Suprapubic skin (tissue), 4 donors: ENCODE measurements at regions not wholly inside any gene's neighbourhood (a gene's known extent, or its start where the extent isn't known, plus 50 kb on each side); places are given as distances from the start of the nearest gene placed in this dataset.
"Not testable (repeated sequence)": the region's sequence is repeated elsewhere in the genome, so short reads cannot be mapped to it uniquely, and the experiment has no call there.

Experiments
- DNase-seq, 2 donors: peaks; one replicate each; pipeline ENCODE4 v3.0.0-alpha.2; 2019; ENCODE audit warnings: low spot score in 2 of 2
- H3K27ac ChIP-seq: fragments of 200-600 bp; sonication (generic); one replicate; pipeline ENCODE4 v1.5.1; 2019
- H3K27me3 ChIP-seq: fragments of 200-600 bp; sonication (generic); one replicate; pipeline ENCODE4 v1.5.1; 2019
- H3K36me3 ChIP-seq: fragments of 200-600 bp; sonication (generic); one replicate; pipeline ENCODE4 v1.5.1; 2019
- H3K4me1 ChIP-seq: fragments of 200-600 bp; sonication (generic); one replicate; pipeline ENCODE4 v1.5.1; 2019
- H3K4me3 ChIP-seq: fragments of 200-600 bp; sonication (generic); one replicate; pipeline ENCODE4 v1.5.1; 2019; ENCODE audit warnings: mild to moderate bottlenecking
- H3K9me3 ChIP-seq: fragments of 200-600 bp; sonication (generic); one replicate; pipeline ENCODE4 v1.5.1; 2019
- EP300 ChIP-seq: sonication (generic); formaldehyde crosslinking; IDR thresholded peaks from one replicate; pipeline ENCODE4 v1.6.1; 2017; ENCODE audit warnings: antibody characterized with exemption
- POLR2A ChIP-seq, 2 donors: fragments of 450-650 bp; IDR thresholded peaks; one replicate each; pipeline ENCODE4 v1.6.1; 2017; ENCODE audit warnings: antibody characterized with exemption in 2 of 2, mild to moderate bottlenecking in 2 of 2, moderate library complexity in 2 of 2
- POLR2AphosphoS5 ChIP-seq, 3 donors: sonication (generic); formaldehyde crosslinking; IDR thresholded peaks; one replicate each; pipeline ENCODE4 v1.6.1; 2017; ENCODE audit warnings: antibody characterized with exemption in 3 of 3
- WGBS: methylation state at CpG from one replicate; pipeline ENCODE4 v1.1.5; 2018; 5-methylcytosine and 5-hydroxymethylcytosine counted together
- TF ChIP-seq, protein P1 (sequence below), 2 donors: fragments of 200-600 bp in 1 of 2; fragments of 450-650 bp in 1 of 2; sonication (generic) in 1 of 2; IDR thresholded peaks; one replicate each; pipeline ENCODE4 v1.5.1; 2016 to 2019; ENCODE audit warnings: antibody characterized with exemption in 2 of 2, mild to moderate bottlenecking in 1 of 2, moderate library complexity in 1 of 2

DNA sequence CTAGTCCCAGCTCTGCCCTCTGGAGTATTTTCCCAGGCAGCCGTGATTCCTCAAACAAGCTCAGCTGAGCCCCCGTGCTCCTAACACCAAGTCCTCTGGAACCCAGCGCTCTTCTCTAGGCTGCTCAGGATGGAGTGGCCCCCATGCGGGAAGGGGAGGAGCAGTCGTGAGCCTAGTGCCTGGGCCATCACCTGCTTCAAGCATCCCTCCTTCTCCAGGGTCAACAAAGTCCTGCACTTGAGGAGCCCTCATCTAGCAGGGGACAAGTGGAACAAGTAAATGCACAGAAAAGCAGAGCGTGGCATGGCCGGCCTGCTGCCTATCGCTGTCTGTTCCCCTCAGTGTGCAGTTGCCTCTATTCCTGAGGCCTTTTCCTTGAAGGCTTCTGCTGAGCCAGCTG, 168.6 kb downstream of the INHBB start:
- DNase-seq = no peak
- Histone ChIP-seq H3K9me3 (no peaks in the 10 kb centered on the region), H3K27me3 (peaks cover 4% of the 10 kb centered on the region), H3K27ac (no peak overlapping the region), H3K4me1 (peaks cover 4% of the 10 kb centered on the region), H3K36me3 (no peaks in the 10 kb centered on the region), H3K4me3 (no peak overlapping the region)
- TF ChIP-seq POLR2A (IDR thresholded peaks at IDR 0.05) (no peak), EP300 (no peak), POLR2AphosphoS5 (IDR thresholded peaks at IDR 0.05) (no peak)
- TF ChIP-seq, protein P1, sequence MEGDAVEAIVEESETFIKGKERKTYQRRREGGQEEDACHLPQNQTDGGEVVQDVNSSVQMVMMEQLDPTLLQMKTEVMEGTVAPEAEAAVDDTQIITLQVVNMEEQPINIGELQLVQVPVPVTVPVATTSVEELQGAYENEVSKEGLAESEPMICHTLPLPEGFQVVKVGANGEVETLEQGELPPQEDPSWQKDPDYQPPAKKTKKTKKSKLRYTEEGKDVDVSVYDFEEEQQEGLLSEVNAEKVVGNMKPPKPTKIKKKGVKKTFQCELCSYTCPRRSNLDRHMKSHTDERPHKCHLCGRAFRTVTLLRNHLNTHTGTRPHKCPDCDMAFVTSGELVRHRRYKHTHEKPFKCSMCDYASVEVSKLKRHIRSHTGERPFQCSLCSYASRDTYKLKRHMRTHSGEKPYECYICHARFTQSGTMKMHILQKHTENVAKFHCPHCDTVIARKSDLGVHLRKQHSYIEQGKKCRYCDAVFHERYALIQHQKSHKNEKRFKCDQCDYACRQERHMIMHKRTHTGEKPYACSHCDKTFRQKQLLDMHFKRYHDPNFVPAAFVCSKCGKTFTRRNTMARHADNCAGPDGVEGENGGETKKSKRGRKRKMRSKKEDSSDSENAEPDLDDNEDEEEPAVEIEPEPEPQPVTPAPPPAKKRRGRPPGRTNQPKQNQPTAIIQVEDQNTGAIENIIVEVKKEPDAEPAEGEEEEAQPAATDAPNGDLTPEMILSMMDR (IDR thresholded peaks at IDR 0.05) = no peak
- 88% methylated on average over 6 of the region's 8 CpGs for whole genome bisulfite sequencing

DNA sequence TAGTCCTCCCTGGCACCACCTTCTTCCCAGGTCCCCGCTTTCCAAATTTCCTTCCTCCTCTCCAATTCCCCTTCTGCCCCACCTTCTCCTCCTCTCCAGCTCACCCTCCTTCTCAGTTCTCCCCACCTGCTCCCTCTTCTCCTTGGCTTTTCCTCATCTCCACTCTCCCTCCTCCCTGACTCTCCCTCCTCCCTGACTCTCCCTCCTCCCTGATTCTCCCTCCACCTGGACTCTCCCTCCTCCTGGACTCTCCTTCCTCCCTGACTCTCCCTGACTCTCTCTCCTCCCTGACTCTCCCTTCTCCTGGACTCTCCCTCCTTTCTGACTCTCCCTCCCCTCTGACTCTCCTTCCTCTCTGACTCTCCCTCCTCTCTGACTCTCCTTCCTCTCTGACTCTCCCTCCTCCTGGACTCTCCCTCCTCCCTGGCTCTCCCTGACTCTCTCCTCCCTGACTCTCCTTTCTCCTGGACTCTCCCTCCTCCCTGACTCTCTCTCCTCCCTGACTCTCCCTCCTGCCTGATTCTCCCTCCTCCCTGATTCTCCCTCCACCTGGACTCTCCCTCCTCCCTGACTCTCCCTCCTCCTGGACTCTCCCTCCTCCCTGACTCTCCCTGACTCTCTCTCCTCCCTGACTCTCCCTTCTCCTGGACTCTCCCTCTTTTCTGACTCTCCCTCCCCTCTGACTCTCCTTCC, 169.3 kb downstream of the INHBB start:
- H3K4me3 ChIP-seq, DNase-seq, H3K4me1 ChIP-seq, H3K27me3 ChIP-seq, H3K36me3 ChIP-seq, H3K9me3 ChIP-seq, H3K27ac ChIP-seq: not testable (repeated sequence)
- 93% methylated on average over 1 of the region's 1 CpG for WGBS

DNA sequence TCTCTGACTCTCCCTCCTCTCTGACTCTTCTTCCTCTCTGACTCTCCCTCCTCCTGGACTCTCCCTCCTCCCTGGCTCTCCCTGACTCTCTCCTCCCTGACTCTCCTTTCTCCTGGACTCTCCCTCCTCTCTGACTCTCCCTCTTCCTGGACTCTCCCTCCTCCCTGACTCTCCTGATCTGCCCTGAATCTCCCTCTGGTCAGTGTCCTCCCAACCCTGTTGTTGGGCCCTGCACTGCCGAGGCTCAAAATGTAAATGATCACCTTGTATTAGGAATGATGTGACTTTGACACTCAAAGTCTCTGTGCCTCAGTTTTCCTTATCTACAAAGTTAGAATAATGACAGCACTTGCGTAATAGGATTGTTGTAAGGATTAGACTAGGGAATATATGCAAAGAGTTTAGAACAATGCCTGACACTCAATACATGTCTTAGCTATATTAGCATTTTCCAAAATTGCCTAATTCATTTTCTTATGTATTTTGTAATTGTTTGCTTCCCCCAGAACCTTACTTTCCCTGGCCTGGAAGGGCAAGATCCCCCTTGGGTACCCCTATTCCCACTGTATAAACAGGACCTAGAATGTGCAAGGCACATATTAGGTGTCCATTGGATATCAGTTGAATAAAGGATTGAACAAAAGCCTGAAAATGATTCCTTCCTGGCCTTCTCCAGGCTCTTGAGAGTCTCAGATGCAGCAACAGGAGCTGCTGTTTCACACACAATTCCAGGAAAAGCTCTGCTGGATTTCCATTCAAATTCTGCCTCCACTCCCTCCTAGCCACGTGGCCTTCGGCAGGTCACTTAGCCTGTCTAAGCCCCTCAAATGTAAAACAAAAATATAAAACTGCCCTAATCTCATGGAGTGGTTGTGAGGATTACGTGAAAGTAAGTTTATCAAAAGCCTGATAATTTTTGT, 170.1 kb downstream of the INHBB start:
- H3K4me1 ChIP-seq = peaks cover 4% of the 10 kb centered on the region
- 91% methylated on average over 5 of the region's 5 CpGs for WGBS
- no peaks in the 10 kb centered on the region for H3K9me3 ChIP-seq
- no peak overlapping the region for H3K4me3 ChIP-seq
- H3K27ac ChIP-seq = no peak overlapping the region
- no peaks in the 10 kb centered on the region for H3K36me3 ChIP-seq
- TF ChIP-seq, protein P1 (IDR thresholded peaks at IDR 0.05) = no peak
- TF ChIP-seq POLR2AphosphoS5 (IDR thresholded peaks at IDR 0.05) (no peak), POLR2A (IDR thresholded peaks at IDR 0.05) (no peak), EP300 (no peak)
- no peak for DNase-seq
- H3K27me3 ChIP-seq = peaks cover 4% of the 10 kb centered on the region

DNA sequence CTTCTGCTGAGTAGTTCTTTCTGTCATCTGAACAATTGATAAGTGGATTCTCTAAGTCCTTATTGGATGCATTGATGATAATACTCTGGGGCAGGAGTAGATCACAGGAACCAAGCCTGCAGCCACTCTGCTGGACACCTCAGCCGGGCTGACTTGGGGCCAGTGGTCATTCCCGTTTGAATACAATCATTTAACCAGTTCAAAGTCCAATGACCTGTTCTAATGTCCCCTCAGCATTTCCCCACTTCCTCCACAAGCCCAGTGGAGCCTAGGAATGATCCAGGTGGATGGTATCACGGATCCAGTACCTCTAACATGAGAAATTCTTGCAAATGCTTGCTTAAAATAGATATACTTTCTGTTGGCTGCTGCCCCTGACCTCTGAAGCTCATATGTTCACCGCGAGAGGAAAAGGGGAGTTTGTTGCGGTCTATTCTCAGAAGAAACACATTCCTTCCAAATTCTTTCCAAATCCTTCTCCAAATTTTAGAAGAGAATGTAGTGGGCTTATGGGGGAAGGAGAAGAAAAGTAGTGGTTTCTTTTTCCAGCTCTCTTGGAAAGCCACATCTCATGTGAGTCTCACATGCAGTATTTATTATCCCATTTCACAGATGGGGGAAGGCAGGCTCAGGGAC, 170.9 kb downstream of the INHBB start:
- Histone ChIP-seq H3K27ac (no peak overlapping the region), H3K4me1 (no peaks in the 10 kb centered on the region), H3K4me3 (no peak overlapping the region), H3K27me3 (peaks cover 8% of the 10 kb centered on the region), H3K9me3 (no peaks in the 10 kb centered on the region), H3K36me3 (no peaks in the 10 kb centered on the region)
- WGBS = 82% methylated on average over 6 of the region's 6 CpGs
- DNase-seq = no peak
- TF ChIP-seq, protein P1 (IDR thresholded peaks at IDR 0.05) = no peak
- TF ChIP-seq EP300 (no peak), POLR2A (IDR thresholded peaks at IDR 0.05) (no peak), POLR2AphosphoS5 (IDR thresholded peaks at IDR 0.05) (no peak)

DNA sequence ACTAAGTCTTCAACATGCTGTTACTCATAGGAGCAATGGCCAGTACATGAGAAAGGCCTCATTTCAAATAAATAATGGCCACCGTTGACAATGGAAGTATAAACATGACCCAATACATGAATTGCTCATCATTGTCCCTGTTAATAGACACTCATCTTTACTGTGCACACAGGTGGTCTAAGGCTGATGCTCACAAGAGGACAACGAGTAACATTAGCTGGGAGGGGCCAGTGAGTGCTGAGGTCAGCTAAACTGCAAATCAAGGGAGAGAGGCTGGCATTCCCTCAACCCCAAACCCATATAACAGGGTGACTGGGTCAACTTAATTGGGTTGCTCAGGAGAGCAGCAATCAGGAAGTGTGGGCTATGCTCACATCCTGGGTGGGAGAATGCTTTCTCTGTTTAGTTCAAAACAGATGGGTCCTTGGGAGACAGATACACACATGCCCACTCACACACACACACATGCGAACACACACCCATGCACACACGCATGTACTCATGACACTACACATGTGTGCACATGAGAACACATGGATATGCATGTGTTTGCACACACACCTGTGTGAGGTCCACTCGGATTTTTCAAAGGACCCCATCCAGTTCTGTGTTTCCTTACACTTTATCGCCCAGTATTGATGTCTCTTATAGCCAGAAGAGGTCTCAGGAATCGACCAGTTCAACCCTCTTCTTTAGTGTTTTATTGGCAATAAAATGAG, 172.0 kb downstream of the INHBB start:
- DNase-seq = no peak
- H3K36me3 ChIP-seq = no peaks in the 10 kb centered on the region
- H3K4me1 ChIP-seq = no peaks in the 10 kb centered on the region
- no peak overlapping the region for H3K4me3 ChIP-seq
- H3K27ac ChIP-seq = no peak overlapping the region
- WGBS = 80% methylated on average over 7 of the region's 7 CpGs
- no peaks in the 10 kb centered on the region for H3K9me3 ChIP-seq
- peaks cover 18% of the 10 kb centered on the region for H3K27me3 ChIP-seq
- TF ChIP-seq POLR2A (IDR thresholded peaks at IDR 0.05) (no peak), EP300 (no peak), POLR2AphosphoS5 (IDR thresholded peaks at IDR 0.05) (no peak)
- TF ChIP-seq, protein P1 (IDR thresholded peaks at IDR 0.05) = no peak
